Gastroesophageal sphincter (tissue), 4 donors: ENCODE measurements at regions not wholly inside any gene's neighbourhood (a gene's known extent, or its start where the extent isn't known, plus 50 kb on each side); places are given as distances from the start of the nearest gene placed in this dataset.

Source experiments
- ATAC-seq: fragments of 150-250 bp; one replicate; pipeline ENCODE4 v1.9.1; 2016; ENCODE audit warnings: mild to moderate bottlenecking, moderate library complexity
- H3K27ac ChIP-seq, 4 donors: fragments of 200-600 bp; sonication (generic) in 3 of 4; 1 replicate in 3 of 4; 2 replicates in 1 of 4; pipeline ENCODE4 v1.5.1; 2016 to 2019
- H3K27me3 ChIP-seq: fragments of 200-600 bp; sonication (generic); one replicate; pipeline ENCODE4 v1.5.1; 2019
- H3K36me3 ChIP-seq, 2 donors: fragments of 200-600 bp; sonication (generic); one replicate each; pipeline ENCODE4 v1.5.1; 2019; ENCODE audit warnings: control low read depth in 1 of 2
- H3K4me1 ChIP-seq, 3 donors: fragments of 200-600 bp; sonication (generic); 1 replicate in 2 of 3; 2 replicates in 1 of 3; pipeline ENCODE4 v1.5.1; 2016 to 2019; ENCODE audit warnings: control low read depth in 2 of 3
- H3K4me3 ChIP-seq, 2 donors: fragments of 200-600 bp; sonication (generic); one replicate each; pipeline ENCODE4 v1.5.1; 2019; ENCODE audit warnings: mild to moderate bottlenecking in 1 of 2, moderate library complexity in 1 of 2
- H3K9me3 ChIP-seq, 3 donors: fragments of 200-600 bp; sonication (generic); one replicate each; pipeline ENCODE4 v1.5.1; 2017 to 2019; ENCODE audit warnings: control low read depth in 2 of 3
- EP300 ChIP-seq: sonication (generic); formaldehyde crosslinking; IDR thresholded peaks from one replicate; pipeline ENCODE4 v1.6.1; 2017; ENCODE audit warnings: antibody characterized with exemption, mild to moderate bottlenecking
- POLR2A ChIP-seq, 2 donors: fragments of 450-650 bp; IDR thresholded peaks; one replicate each; pipeline ENCODE4 v1.6.1; 2017; ENCODE audit warnings: antibody characterized with exemption in 2 of 2, mild to moderate bottlenecking in 2 of 2, moderate library complexity in 1 of 2
- POLR2AphosphoS5 ChIP-seq: sonication (generic); formaldehyde crosslinking; IDR thresholded peaks from one replicate; pipeline ENCODE4 v1.6.1; 2017; ENCODE audit warnings: antibody characterized with exemption
- WGBS, 2 donors: methylation state at CpG; one replicate each; pipeline ENCODE4 v1.1.5; 2018; ENCODE audit warnings: low coverage in 1 of 2; 5-methylcytosine and 5-hydroxymethylcytosine counted together
- TF ChIP-seq, protein P1 (sequence below), 4 experiments: fragments of 200-600 bp in 2 of 4; fragments of 450-650 bp in 2 of 4; sonication (generic) in 1 of 4; IDR thresholded peaks; one replicate each; pipeline ENCODE4 v1.5.1; 2017 to 2019; ENCODE audit warnings: antibody characterized with exemption in 4 of 4, mild to moderate bottlenecking in 2 of 4, moderate library complexity in 2 of 4

DNA sequence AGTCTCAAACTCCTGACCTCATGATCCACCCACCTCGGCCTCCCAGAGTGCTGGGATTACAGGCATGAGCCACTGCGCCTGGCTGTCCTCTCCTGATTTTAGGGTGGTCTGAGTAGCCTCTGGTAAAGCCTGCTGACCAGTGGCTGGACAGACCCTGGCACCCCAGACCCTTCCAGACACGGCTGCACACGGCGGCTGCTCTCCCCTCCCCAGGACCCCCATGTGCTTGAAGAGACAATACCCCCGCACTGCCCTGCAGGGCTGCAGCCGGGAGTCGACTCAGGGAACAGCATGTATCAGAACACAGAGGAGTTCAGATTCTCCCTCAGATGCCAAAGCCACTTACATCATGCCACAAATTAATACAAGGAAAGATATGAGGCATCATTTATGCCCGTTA, 58.3 kb upstream of the CFAP46 start:
- H3K9me3 ChIP-seq = no peaks in the 10 kb centered on the region
- H3K27me3 ChIP-seq = peaks cover 5% of the 10 kb centered on the region
- H3K27ac ChIP-seq = no peak overlapping the region
- no peak for ATAC-seq
- WGBS, 2 donors = 78 to 100% methylated on average over 1 of the region's 9 CpGs
- TF ChIP-seq EP300 = no peak
- TF ChIP-seq POLR2AphosphoS5 = no peak
- TF ChIP-seq POLR2A (IDR thresholded peaks at IDR 0.05) = no peak
- TF ChIP-seq, protein P1, sequence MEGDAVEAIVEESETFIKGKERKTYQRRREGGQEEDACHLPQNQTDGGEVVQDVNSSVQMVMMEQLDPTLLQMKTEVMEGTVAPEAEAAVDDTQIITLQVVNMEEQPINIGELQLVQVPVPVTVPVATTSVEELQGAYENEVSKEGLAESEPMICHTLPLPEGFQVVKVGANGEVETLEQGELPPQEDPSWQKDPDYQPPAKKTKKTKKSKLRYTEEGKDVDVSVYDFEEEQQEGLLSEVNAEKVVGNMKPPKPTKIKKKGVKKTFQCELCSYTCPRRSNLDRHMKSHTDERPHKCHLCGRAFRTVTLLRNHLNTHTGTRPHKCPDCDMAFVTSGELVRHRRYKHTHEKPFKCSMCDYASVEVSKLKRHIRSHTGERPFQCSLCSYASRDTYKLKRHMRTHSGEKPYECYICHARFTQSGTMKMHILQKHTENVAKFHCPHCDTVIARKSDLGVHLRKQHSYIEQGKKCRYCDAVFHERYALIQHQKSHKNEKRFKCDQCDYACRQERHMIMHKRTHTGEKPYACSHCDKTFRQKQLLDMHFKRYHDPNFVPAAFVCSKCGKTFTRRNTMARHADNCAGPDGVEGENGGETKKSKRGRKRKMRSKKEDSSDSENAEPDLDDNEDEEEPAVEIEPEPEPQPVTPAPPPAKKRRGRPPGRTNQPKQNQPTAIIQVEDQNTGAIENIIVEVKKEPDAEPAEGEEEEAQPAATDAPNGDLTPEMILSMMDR (IDR thresholded peaks at IDR 0.05) = no peak
- no peaks in the 10 kb centered on the region for H3K36me3 ChIP-seq
- H3K4me1 ChIP-seq = no peaks in the 10 kb centered on the region
- H3K4me3 ChIP-seq = no peak overlapping the region

GRCh38 chr10:132997517-132998265, 55.3 kb upstream of the CFAP46 start:
- peaks cover 28% of the 10 kb centered on the region for H3K27me3 ChIP-seq
- 71 to 86% methylated on average over 12 to 13 of the region's 22 CpGs for WGBS, 2 donors
- no peak overlapping the region for H3K4me3 ChIP-seq
- no peaks in the 10 kb centered on the region for H3K36me3 ChIP-seq
- H3K4me1 ChIP-seq = no peaks in the 10 kb centered on the region
- no peaks in the 10 kb centered on the region for H3K9me3 ChIP-seq
- no peak for TF ChIP-seq POLR2A (IDR thresholded peaks at IDR 0.05)
- TF ChIP-seq, protein P1 (IDR thresholded peaks at IDR 0.05) = no peak
- no peak for TF ChIP-seq POLR2AphosphoS5
- no peak for TF ChIP-seq EP300
- no peak overlapping the region for H3K27ac ChIP-seq
- ATAC-seq = no peak

GRCh38 chr10:132996603-132997343, 54.4 kb upstream of the CFAP46 start:
- H3K4me1 ChIP-seq = no peaks in the 10 kb centered on the region
- WGBS, 2 donors = 63 to 78% methylated on average over 10 to 14 of the region's 27 CpGs
- TF ChIP-seq, protein P1 (IDR thresholded peaks at IDR 0.05) = no peak
- TF ChIP-seq EP300 (no peak), POLR2A (IDR thresholded peaks at IDR 0.05) (no peak), POLR2AphosphoS5 (no peak)
- H3K36me3 ChIP-seq = no peaks in the 10 kb centered on the region
- no peak for ATAC-seq
- H3K4me3 ChIP-seq = no peak overlapping the region
- H3K27ac ChIP-seq = no peak overlapping the region
- peaks cover 33% of the 10 kb centered on the region for H3K27me3 ChIP-seq
- no peaks in the 10 kb centered on the region for H3K9me3 ChIP-seq

- Histone ChIP-seq H3K4me3 (no peak overlapping the region), H3K9me3 (no peaks in the 10 kb centered on the region), H3K27me3 (peaks cover 33% of the 10 kb centered on the region), H3K27ac (no peak overlapping the region), H3K36me3 (no peaks in the 10 kb centered on the region), H3K4me1 (no peaks in the 10 kb centered on the region)
- 80% methylated on average over 4 of the region's 29 CpGs; no CpG with 5 or more reads in 1 of the 2 donors for WGBS, 2 donors
- TF ChIP-seq POLR2AphosphoS5 = no peak
- TF ChIP-seq, protein P1 (IDR thresholded peaks at IDR 0.05) = no peak
- TF ChIP-seq EP300 = no peak
- TF ChIP-seq POLR2A (IDR thresholded peaks at IDR 0.05) = no peak
- ATAC-seq = no peak
Observed at GRCh38 chr10:132995909-132996602, 53.7 kb upstream of the CFAP46 start.
